ENCODE measurements at regions not wholly inside any gene's neighbourhood (a gene's known extent, or its start where the extent isn't known, plus 50 kb on each side); places are given as distances from the start of the nearest gene placed in this dataset.

GRCh38 chr2:84209941-84210340, 249.1 kb downstream of the SUCLG1 start:
- Histone ChIP-seq H3K9me3 (no peaks in the 10 kb centered on the region), H3K4me1 (no peaks in the 10 kb centered on the region), H3K27ac (no peak overlapping the region), H3K36me3 (replicated peaks in 1 of 2; ENCODE audit: insufficient read depth in 1 of 2, low read depth in 2 of 2) (no peaks in the 10 kb centered on the region), H3K27me3 (no peaks in the 10 kb centered on the region), H3K4me3 (no peak overlapping the region)
- TF ChIP-seq CTCF (IDR thresholded peaks at IDR 0.05), result no peak
- TF ChIP-seq POLR2A (IDR thresholded peaks at IDR 0.05), result no peak
- intact Hi-C loops (cut with DNase I), result no loop called here
- 18 to 22% methylated on average over 7 of the region's 7 CpGs for WGBS, 2 donors
- DNase-seq, result no peak
- ATAC-seq, result no peak

- TF ChIP-seq POLR2A (IDR thresholded peaks at IDR 0.05) (no peak), CTCF (IDR thresholded peaks at IDR 0.05) (no peak)
- DNase-seq (no peak), ATAC-seq (no peak)
- no peaks in the 10 kb centered on the region for H3K9me3 ChIP-seq
- no peaks in the 10 kb centered on the region for H3K27me3 ChIP-seq
- WGBS, 2 donors, result 67 to 74% methylated on average over 3 of the region's 3 CpGs
- no peak overlapping the region for H3K4me3 ChIP-seq
- intact Hi-C loops (cut with DNase I), result no loop called here
- H3K27ac ChIP-seq, result no peak overlapping the region
- H3K4me1 ChIP-seq, result no peaks in the 10 kb centered on the region
- no peaks in the 10 kb centered on the region for H3K36me3 ChIP-seq (replicated peaks in 1 of 2; ENCODE audit: insufficient read depth in 1 of 2, low read depth in 2 of 2)
Measured at GRCh38 chr2:84204995-84205394, 254.1 kb downstream of the SUCLG1 start.

GRCh38 chr2:84202166-84202565, 256.9 kb downstream of the SUCLG1 start:
- Histone ChIP-seq H3K27ac (no peak overlapping the region), H3K36me3 (replicated peaks in 1 of 2; ENCODE audit: insufficient read depth in 1 of 2, low read depth in 2 of 2) (no peaks in the 10 kb centered on the region), H3K4me1 (no peaks in the 10 kb centered on the region), H3K4me3 (no peak overlapping the region), H3K9me3 (no peaks in the 10 kb centered on the region), H3K27me3 (no peaks in the 10 kb centered on the region)
- intact Hi-C loops (cut with DNase I), result no loop called here
- ATAC-seq (no peak), DNase-seq (no peak)
- no peak for TF ChIP-seq POLR2A (IDR thresholded peaks at IDR 0.05)
- no peak for TF ChIP-seq CTCF (IDR thresholded peaks at IDR 0.05)
- 62 to 68% methylated on average over 4 of the region's 4 CpGs for WGBS, 2 donors

GRCh38 chr2:84201158-84201557, 257.9 kb downstream of the SUCLG1 start:
- 54 to 74% methylated on average over 5 of the region's 5 CpGs for WGBS, 2 donors
- H3K27me3 ChIP-seq, result no peaks in the 10 kb centered on the region
- H3K36me3 ChIP-seq (replicated peaks in 1 of 2; ENCODE audit: insufficient read depth in 1 of 2, low read depth in 2 of 2), result no peaks in the 10 kb centered on the region
- intact Hi-C loops (cut with DNase I), result no loop called here
- ATAC-seq, result no peak
- H3K9me3 ChIP-seq, result no peaks in the 10 kb centered on the region
- H3K27ac ChIP-seq, result no peak overlapping the region
- DNase-seq, result no peak
- no peaks in the 10 kb centered on the region for H3K4me1 ChIP-seq
- no peak overlapping the region for H3K4me3 ChIP-seq
- TF ChIP-seq CTCF (IDR thresholded peaks at IDR 0.05) (no peak), POLR2A (IDR thresholded peaks at IDR 0.05) (no peak)

GRCh38 chr2:84197901-84198300, 261.2 kb downstream of the SUCLG1 start:
- Histone ChIP-seq H3K27me3 (no peaks in the 10 kb centered on the region), H3K36me3 (replicated peaks in 1 of 2; ENCODE audit: insufficient read depth in 1 of 2, low read depth in 2 of 2) (no peaks in the 10 kb centered on the region), H3K4me3 (no peak overlapping the region), H3K4me1 (no peaks in the 10 kb centered on the region), H3K27ac (no peak overlapping the region), H3K9me3 (no peaks in the 10 kb centered on the region)
- intact Hi-C loops (cut with DNase I), result no loop called here
- DNase-seq (no peak), ATAC-seq (no peak)
- TF ChIP-seq POLR2A (IDR thresholded peaks at IDR 0.05), result no peak
- no peak for TF ChIP-seq CTCF (IDR thresholded peaks at IDR 0.05)
- WGBS, 2 donors, result 100% methylated on average over 1 of the region's 1 CpG

Data from body of pancreas (tissue), 4 donors.